Activated naive CD8-positive, alpha-beta T cell treated with anti-CD3 and anti-CD28 coated beads, Interleukin-2, amount 10 ng/mL, durations not matched to agents 7 days and 5 days (primary cell): ENCODE measurements at regions not wholly inside any gene's neighbourhood (a gene's known extent, or its start where the extent isn't known, plus 50 kb on each side); places are given as distances from the start of the nearest gene placed in this dataset.

ENCODE experiments used
- ATAC-seq: fragments of 150-1000 bp; cut with Tn5 transposase; one replicate; pipeline ENCODE4 v1.10.0; 2021; ENCODE audit warnings: low read depth, moderate library complexity
- POLR2A ChIA-PET: fragments of 350-600 bp; sonication (Branson Sonifier 250); formaldehyde crosslinking; loops from one replicate; lab custom pipeline; 2021; ENCODE audit warnings: antibody characterized with exemption; lab: Charles Lee
- DNase-seq: peaks from one replicate; pipeline ENCODE4 v3.0.0; 2021
- H3K27ac Mint-ChIP-seq: one replicate; pipeline ENCODE4 v1.8.0; 2022; ENCODE audit warnings: mild to moderate bottlenecking, mixed read lengths
- H3K27me3 Mint-ChIP-seq: one replicate; pipeline ENCODE4 v1.8.0; 2022; ENCODE audit warnings: mild to moderate bottlenecking, moderate library complexity, mixed read lengths
- H3K36me3 Mint-ChIP-seq: one replicate; pipeline ENCODE4 v1.8.0; 2021; ENCODE audit warnings: mild to moderate bottlenecking, mixed read lengths
- H3K4me1 Mint-ChIP-seq: one replicate; pipeline ENCODE4 v1.8.0; 2021; ENCODE audit warnings: mixed read lengths
- H3K4me3 Mint-ChIP-seq: one replicate; pipeline ENCODE4 v1.8.0; 2022; ENCODE audit warnings: mild to moderate bottlenecking, moderate library complexity, mixed read lengths
- H3K9me3 Mint-ChIP-seq: one replicate; pipeline ENCODE4 v1.8.0; 2021; ENCODE audit warnings: mixed read lengths

DNA sequence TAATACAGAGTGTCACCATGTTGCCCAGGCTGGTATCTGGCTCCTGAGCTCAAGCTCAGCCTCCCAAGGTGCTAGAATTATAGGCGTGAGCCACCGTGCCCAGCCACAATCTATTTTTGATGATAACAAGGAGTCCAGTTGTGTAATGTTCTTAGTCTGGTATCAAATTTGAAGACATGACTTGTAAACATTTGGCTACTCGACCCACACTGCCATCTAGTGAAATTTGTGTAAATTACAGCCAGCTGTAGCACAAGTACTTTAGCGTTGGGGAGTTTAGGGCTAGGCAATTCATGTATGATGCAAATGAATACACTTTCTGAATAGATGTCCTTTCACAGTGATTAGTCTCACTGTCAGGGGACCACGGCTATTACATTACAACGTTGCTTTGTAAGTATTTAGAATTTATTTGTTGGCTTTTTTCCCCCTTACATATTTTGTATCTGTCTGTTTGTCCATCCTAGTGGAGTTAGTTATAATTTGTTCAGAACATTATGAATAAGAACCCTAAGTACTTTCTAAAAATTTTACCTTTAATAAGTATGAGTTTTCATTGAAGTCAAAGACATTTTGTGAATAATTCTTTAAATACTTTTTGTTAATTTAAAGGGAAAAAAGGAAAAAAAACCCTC lies 139.7 kb downstream of the PRDM13 start:
- Mint-ChIP-seq H3K36me3 (no peaks in the 10 kb centered on the region), H3K27ac (no peak overlapping the region), H3K27me3 (peaks cover 37% of the 10 kb centered on the region), H3K9me3 (no peaks in the 10 kb centered on the region), H3K4me3 (no peak overlapping the region), H3K4me1 (peaks cover 2% of the 10 kb centered on the region)
- DNase-seq (no peak), ATAC-seq (no peak)
- POLR2A ChIA-PET, result no interaction called here

DNA sequence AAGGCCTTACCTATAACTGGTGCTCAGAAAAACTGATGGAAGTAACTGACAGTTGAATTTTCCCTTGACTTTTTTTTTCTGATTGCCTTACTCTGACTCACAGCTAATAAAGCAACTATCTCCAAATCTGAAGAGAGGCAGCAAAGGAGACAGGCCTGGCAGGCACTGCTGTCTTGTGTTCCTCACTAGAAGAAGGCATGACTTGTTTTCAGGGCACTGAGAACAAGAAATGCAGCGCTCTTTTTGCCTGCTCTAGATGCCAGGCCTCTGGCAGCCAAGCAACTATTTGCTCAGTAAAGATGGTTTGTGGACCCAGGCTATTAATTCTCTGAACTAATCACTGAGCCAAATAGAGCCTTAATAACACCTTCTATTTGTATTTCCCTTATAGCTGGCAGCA lies 155.1 kb downstream of the PRDM13 start:
- POLR2A ChIA-PET, result no interaction called here
- Mint-ChIP-seq H3K36me3 (no peaks in the 10 kb centered on the region), H3K4me1 (no peaks in the 10 kb centered on the region), H3K27me3 (no peaks in the 10 kb centered on the region), H3K4me3 (no peak overlapping the region), H3K27ac (no peak overlapping the region), H3K9me3 (no peaks in the 10 kb centered on the region)
- ATAC-seq, result no peak
- DNase-seq, result no peak

DNA sequence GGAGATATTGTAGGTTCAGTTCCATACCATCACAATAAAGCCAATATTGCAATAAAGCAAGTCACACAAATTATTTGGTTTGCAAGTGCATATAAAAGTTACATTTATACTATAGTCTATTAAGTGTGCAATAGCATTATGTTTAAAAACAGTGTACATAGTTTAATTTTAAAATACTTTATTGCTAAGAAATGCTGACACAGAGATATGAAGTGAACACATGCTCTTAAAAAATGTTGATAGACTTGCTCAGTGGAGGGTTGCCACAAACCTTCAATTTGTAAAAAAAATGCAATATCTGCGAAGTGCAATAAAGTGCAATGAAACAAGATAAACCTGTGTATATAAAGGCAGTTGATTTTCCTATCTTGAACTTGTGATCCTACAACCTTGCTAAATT lies 161.5 kb downstream of the PRDM13 start:
- Mint-ChIP-seq H3K4me1 (no peaks in the 10 kb centered on the region), H3K36me3 (no peaks in the 10 kb centered on the region), H3K27ac (no peak overlapping the region), H3K4me3 (no peak overlapping the region), H3K27me3 (peaks cover 3% of the 10 kb centered on the region), H3K9me3 (no peaks in the 10 kb centered on the region)
- no peak for DNase-seq
- no peak for ATAC-seq
- POLR2A ChIA-PET, result no interaction called here

DNA sequence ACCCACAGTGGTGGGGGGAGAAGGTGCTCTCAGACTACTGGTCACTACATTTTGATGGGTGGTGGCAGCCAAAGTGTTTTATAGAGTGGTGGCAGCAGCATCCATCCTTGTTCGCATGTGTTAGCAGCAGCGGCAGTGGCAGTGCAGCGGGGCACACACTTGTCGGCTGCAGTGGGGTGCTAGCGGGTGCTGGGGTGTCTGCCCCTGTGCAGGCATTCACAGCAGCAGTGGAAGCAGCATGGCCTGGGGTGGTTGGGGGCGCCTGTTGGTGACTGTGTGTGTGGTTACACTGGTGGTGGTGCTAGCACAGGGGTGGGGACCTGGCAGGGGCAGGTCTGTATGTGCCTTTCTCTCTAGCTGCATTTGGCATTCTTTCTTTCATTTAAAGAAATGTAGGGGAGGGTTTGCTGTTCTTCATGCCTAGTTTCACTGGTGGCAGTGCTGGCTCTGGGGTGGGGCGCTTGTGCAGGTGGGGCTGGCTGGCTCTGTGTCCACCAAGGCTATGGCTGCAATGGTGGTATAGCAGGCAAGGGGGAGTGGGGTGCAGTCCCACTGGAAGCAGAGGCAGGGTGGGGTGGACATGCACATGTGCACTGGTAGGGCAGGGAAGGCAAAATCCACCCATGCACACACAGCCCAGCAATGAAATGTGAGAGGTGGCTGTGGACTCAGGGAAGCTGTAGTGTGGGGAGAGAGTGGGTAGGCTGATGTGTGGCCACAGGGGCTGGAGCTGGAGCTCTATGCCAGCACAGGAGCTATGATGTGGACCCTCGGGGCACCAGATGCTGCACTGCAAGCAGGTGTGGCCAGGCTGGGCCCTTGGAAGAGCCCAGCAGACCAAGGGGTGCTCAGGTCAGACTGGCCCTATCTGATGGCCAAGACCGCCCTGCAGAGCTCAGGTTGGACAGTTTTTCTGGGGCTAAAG lies 173.3 kb downstream of the PRDM13 start:
- H3K27me3 Mint-ChIP-seq, result peaks cover 25% of the 10 kb centered on the region
- no peaks in the 10 kb centered on the region for H3K36me3 Mint-ChIP-seq
- no peaks in the 10 kb centered on the region for H3K4me1 Mint-ChIP-seq
- ATAC-seq, result no peak
- no peak overlapping the region for H3K27ac Mint-ChIP-seq
- no peak overlapping the region for H3K4me3 Mint-ChIP-seq
- no peaks in the 10 kb centered on the region for H3K9me3 Mint-ChIP-seq
- DNase-seq, result no peak
- POLR2A ChIA-PET, result no interaction called here

DNA sequence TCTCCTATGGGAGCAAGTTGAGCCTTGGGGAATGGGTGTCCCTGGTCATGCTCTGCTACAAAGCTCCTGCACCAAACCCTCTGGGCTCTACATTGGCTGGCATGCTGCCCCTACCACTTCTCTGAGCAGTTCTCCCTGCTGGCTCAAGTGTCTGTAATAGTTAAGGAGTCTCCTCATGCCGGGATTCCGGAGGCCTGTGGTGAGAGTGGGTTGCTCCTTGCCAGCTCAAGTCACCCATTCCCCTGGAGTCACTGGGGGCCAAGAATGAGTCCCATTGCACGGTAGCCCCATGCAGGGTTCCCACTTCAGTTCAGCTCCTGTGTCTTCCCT lies 173.9 kb downstream of the PRDM13 start:
- POLR2A ChIA-PET, result no interaction called here
- Mint-ChIP-seq H3K4me3 (no peak overlapping the region), H3K27me3 (peaks cover 23% of the 10 kb centered on the region), H3K36me3 (no peaks in the 10 kb centered on the region), H3K4me1 (no peaks in the 10 kb centered on the region), H3K9me3 (no peaks in the 10 kb centered on the region), H3K27ac (no peak overlapping the region)
- ATAC-seq (no peak), DNase-seq (no peak)

DNA sequence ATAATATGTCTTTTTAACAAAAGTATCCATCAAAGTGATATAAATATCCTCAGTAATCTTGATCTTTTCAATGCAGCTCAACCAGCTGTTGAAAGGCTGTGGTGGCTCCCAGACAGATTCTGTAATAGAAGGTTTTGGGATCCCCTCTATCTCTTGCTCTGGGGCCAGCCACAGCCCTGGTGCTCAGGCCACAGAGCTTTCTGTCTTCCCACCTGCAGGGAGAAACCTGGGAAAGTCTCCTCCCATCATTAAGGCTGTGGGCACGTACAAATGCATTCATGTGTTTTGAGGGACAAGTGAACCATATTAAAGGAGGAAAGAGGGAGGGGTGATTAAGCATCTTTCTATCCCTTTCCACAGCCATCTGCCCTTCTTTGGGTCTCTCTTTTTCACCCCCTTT lies 183.1 kb downstream of the PRDM13 start:
- no peaks in the 10 kb centered on the region for H3K36me3 Mint-ChIP-seq
- no peak overlapping the region for H3K4me3 Mint-ChIP-seq
- peaks cover 15% of the 10 kb centered on the region for H3K27me3 Mint-ChIP-seq
- no peak overlapping the region for H3K27ac Mint-ChIP-seq
- DNase-seq, result no peak
- ATAC-seq, result no peak
- POLR2A ChIA-PET, result no interaction called here
- no peaks in the 10 kb centered on the region for H3K9me3 Mint-ChIP-seq
- H3K4me1 Mint-ChIP-seq, result no peaks in the 10 kb centered on the region

DNA sequence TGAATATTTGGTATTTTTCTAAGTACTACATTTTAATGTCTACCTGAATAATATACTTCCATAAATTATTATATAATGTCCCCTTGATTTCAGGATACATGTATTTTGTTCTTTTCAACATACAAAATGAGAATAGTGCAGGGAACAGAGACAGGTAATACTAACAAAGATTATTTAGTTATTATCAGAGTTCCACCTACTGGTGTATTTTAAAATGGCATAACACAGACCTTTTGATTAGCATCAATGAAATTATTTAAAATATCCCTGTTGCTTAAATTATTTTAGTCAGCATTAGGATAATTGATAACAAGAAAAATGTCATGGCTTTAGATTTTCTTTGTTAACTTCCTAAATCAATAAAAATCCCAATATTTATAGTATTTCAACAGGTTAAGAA lies 184.0 kb downstream of the PRDM13 start:
- Mint-ChIP-seq H3K9me3 (no peaks in the 10 kb centered on the region), H3K27me3 (peaks cover 15% of the 10 kb centered on the region), H3K36me3 (no peaks in the 10 kb centered on the region), H3K27ac (no peak overlapping the region), H3K4me3 (no peak overlapping the region), H3K4me1 (no peaks in the 10 kb centered on the region)
- POLR2A ChIA-PET, result no interaction called here
- no peak for DNase-seq
- ATAC-seq, result no peak

DNA sequence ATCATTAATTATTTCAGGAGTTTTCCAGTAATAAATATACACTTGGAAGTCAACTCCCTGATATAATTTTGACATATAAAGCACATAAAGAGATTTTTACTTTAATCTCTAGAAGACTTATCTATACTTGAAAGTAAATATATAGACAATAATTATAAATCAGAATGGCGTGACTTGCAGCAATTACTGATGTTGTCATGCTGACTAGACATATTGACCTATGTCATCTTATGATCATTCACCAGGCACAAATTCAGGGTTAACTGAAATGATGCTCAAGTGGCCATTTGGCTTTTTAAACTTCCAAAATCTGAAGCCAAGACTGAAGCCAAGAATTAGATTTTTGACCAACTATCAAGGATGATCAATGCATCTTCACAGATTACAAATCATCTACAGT lies 192.2 kb downstream of the MCHR2 start:
- DNase-seq, result no peak
- no peaks in the 10 kb centered on the region for H3K9me3 Mint-ChIP-seq
- no peak overlapping the region for H3K27ac Mint-ChIP-seq
- POLR2A ChIA-PET, result no interaction called here
- no peak for ATAC-seq
- peaks cover 11% of the 10 kb centered on the region for H3K27me3 Mint-ChIP-seq
- no peak overlapping the region for H3K4me3 Mint-ChIP-seq
- no peaks in the 10 kb centered on the region for H3K4me1 Mint-ChIP-seq
- no peaks in the 10 kb centered on the region for H3K36me3 Mint-ChIP-seq

DNA sequence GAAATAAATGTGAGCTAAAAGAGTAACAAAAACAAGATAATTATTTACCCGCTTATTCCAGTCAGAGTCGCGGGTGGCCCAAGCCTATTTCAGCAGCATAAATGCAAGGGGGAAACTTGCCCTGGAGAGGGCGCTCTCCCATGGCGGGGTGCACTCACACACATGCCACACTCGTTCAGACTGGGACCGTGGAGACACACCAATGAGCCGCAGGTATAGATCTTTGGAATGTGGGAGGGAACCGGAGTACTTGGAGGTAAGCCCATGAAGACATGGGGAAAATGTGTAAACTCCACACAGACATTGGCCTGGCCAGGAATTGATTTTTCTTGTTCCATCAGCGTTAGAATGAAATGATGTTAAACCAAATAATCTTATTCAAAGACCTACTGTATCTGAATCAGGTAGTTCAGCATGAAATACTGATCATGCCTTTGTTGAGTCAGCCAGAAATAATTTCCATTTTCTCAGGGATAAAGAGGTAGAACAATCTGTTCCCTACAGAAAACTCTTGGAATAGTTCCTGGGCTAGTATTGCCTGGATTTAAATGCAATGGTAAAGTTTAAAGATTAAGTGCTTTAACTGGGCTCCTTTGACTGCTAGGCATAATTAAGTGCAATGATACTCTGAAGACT lies 191.5 kb downstream of the MCHR2 start:
- Mint-ChIP-seq H3K4me3 (no peak overlapping the region), H3K27ac (no peak overlapping the region), H3K4me1 (no peaks in the 10 kb centered on the region), H3K9me3 (no peaks in the 10 kb centered on the region), H3K27me3 (peaks cover 11% of the 10 kb centered on the region), H3K36me3 (no peaks in the 10 kb centered on the region)
- DNase-seq (no peak), ATAC-seq (no peak)
- POLR2A ChIA-PET, result no interaction called here

DNA sequence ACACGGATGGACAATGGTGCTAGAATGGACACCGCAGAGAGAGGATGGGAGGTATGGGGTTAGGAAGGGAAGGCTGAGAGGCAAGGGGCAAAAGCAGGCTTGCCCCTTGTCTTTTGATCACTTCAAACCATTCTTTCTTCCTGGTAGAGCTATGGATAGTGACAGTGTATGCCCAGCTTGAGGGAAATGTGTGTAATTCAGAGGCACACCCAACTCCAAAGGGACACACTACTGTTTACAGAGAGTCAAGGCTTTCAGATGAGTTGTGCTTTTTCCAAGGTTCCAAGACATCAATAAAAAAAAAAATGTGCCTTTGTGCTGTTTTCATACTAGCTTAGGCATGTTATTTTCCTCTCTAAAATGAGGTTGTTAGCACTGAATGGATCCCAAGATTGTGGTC lies 185.0 kb downstream of the MCHR2 start:
- POLR2A ChIA-PET, result no interaction called here
- Mint-ChIP-seq H3K4me3 (no peak overlapping the region), H3K4me1 (no peaks in the 10 kb centered on the region), H3K36me3 (no peaks in the 10 kb centered on the region), H3K9me3 (no peaks in the 10 kb centered on the region), H3K27ac (no peak overlapping the region), H3K27me3 (peaks cover 20% of the 10 kb centered on the region)
- no peak for ATAC-seq
- DNase-seq, result no peak

DNA sequence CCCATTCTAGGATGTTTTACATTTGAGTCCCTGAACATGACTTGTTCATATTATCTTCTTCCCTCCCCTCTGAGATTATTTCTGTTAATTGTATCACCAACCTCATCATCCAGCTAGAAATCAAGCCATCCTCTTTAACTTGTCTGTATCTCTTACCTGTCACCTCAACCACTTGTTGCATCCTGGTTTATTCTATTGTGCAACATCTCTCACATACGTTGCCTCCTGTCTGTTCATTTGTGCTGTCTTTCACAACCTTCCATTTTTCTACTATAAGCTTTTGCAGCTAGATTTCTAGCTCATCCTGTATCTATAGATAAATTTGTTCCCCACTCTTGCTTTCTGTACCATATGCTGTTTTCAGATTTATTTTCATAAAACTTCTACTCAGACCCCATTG lies 183.7 kb downstream of the MCHR2 start:
- ATAC-seq (no peak), DNase-seq (no peak)
- Mint-ChIP-seq H3K27me3 (peaks cover 15% of the 10 kb centered on the region), H3K4me1 (no peaks in the 10 kb centered on the region), H3K36me3 (no peaks in the 10 kb centered on the region), H3K4me3 (no peak overlapping the region), H3K9me3 (no peaks in the 10 kb centered on the region), H3K27ac (no peak overlapping the region)
- POLR2A ChIA-PET, result no interaction called here

DNA sequence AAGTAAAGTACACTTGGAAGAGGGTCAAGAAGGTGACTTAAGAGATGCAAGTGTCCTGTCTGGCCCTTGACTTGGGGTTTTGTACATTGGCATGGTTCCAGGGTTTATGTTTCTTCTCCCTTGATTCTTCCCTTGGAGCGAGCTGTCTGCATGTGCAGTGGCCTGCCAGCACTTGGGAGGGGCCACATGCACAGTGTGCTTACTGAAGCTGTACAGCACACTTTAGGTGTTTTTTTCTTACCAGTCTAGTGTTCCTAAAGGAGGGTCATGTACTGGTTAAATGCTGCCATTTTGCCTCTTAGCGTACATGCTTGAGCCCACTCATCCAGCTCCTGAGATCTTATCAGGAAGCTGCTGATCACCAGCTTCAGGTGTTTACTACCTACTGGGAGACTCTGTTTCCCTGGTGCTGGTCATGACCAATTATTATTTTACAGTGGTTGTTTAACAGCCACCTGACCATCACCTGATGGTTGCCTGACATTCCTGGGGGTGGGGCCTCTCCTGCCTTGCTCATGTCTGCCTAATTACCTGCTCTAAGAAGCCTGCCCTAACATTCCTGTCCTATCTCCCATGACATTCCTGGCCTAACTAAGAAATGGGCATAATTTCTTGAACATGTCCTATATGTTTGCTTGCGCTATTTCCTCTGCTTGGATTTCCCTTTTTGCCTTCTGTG lies 182.9 kb downstream of the MCHR2 start:
- POLR2A ChIA-PET, result no interaction called here
- H3K36me3 Mint-ChIP-seq, result no peaks in the 10 kb centered on the region
- no peaks in the 10 kb centered on the region for H3K9me3 Mint-ChIP-seq
- DNase-seq, result no peak
- H3K27ac Mint-ChIP-seq, result no peak overlapping the region
- no peak for ATAC-seq
- H3K4me3 Mint-ChIP-seq, result no peak overlapping the region
- peaks cover 15% of the 10 kb centered on the region for H3K27me3 Mint-ChIP-seq
- no peaks in the 10 kb centered on the region for H3K4me1 Mint-ChIP-seq

DNA sequence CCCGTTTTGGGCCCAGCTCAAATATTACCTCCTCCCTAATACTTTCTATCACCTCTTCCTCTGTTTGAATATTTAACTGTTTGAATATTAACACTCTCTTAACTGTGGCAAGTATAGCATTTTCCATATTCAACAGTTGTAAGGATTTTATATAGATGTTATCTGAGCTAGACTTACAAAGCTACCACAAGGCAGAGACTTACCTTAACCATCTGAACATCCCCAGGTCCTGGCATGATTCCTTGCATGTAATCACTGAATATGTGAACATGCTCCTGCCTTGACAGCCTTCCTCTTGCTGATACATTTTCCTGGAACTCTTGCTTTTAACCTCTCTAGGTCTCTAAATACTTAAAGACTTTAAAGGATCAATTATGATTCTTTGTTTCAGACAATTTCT lies 182.4 kb downstream of the MCHR2 start:
- Mint-ChIP-seq H3K4me3 (no peak overlapping the region), H3K4me1 (no peaks in the 10 kb centered on the region), H3K9me3 (no peaks in the 10 kb centered on the region), H3K36me3 (no peaks in the 10 kb centered on the region), H3K27ac (no peak overlapping the region), H3K27me3 (peaks cover 15% of the 10 kb centered on the region)
- DNase-seq (no peak), ATAC-seq (no peak)
- POLR2A ChIA-PET, result no interaction called here
